ENCODE measurements at regions not wholly inside any gene's neighbourhood (a gene's known extent, or its start where the extent isn't known, plus 50 kb on each side); places are given as distances from the start of the nearest gene placed in this dataset.

- TF ChIP-seq CTCF (conservative IDR thresholded peaks at IDR 0.05) (no peak), ZFX (IDR thresholded peaks at IDR 0.05) (no peak)
Observed at GRCh38 chr2:242047963-242048362, 178.4 kb downstream of the RTP5 start.
